ENCODE measurements at regions not wholly inside any gene's neighbourhood (a gene's known extent, or its start where the extent isn't known, plus 50 kb on each side); places are given as distances from the start of the nearest gene placed in this dataset.

DNA sequence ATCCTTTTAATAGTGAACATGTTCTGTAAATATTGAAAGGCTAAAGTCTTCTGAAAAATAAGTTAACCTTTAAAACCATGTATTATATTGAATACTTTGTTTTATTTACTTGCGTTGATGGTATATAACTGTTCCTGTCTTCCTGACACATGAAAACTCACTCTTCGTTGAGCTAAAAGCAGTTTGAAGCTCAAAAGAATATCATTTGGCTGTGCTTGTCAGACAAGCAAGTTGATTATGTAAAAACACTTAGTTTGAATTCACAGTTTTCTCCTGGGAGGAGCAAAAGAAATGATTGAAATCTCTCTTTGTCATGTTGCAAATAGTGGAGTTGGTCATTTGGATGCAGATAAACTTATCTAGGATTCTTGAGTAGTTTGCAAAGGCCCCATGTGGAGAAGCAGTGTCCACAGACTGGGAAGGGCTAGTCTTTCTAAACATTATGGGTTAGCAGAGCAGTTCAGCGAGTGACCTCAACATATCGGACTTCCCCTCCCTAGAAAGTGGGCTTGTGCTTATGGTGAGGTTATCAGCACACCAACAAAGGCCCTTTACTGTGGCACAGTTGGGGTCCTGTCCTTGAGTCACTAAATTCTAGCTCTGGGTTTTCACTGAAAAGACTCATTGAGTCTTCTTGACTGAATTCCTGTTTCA is 290.4 kb downstream of the CSNK1G3 start:
- no peaks in the 10 kb centered on the region for H3K36me3 ChIP-seq (ENCODE audit: insufficient read depth, low read length)
- no peak overlapping the region for H2AFZ ChIP-seq (ENCODE audit: low read length, unreplicated experiment)
- no peaks in the 10 kb centered on the region for H3K79me2 ChIP-seq (ENCODE audit: control insufficient read depth, insufficient read depth, low read length, unreplicated experiment)
- H3K4me1 ChIP-seq (ENCODE audit: control insufficient read depth, insufficient read depth, low read length, unreplicated experiment) = no peaks in the 10 kb centered on the region
- no peak overlapping the region for H3K4me3 ChIP-seq (ENCODE audit: low read depth, low read length)
- no peaks in the 10 kb centered on the region for H3K27me3 ChIP-seq (ENCODE audit: insufficient read depth, low read length)
- no peak overlapping the region for H3K27ac ChIP-seq (ENCODE audit: low read depth, low read length)

- Histone ChIP-seq H2AFZ (ENCODE audit: low read length, unreplicated experiment) (no peak overlapping the region), H3K4me1 (ENCODE audit: control insufficient read depth, insufficient read depth, low read length, unreplicated experiment) (no peaks in the 10 kb centered on the region), H3K27me3 (ENCODE audit: insufficient read depth, low read length) (no peaks in the 10 kb centered on the region), H3K27ac (ENCODE audit: low read depth, low read length) (no peak overlapping the region), H3K36me3 (ENCODE audit: insufficient read depth, low read length) (no peaks in the 10 kb centered on the region), H3K79me2 (ENCODE audit: control insufficient read depth, insufficient read depth, low read length, unreplicated experiment) (no peaks in the 10 kb centered on the region), H3K4me3 (ENCODE audit: low read depth, low read length) (no peak overlapping the region)
Measured at GRCh38 chr5:123800640-123801039, 288.7 kb downstream of the CSNK1G3 start.

DNA sequence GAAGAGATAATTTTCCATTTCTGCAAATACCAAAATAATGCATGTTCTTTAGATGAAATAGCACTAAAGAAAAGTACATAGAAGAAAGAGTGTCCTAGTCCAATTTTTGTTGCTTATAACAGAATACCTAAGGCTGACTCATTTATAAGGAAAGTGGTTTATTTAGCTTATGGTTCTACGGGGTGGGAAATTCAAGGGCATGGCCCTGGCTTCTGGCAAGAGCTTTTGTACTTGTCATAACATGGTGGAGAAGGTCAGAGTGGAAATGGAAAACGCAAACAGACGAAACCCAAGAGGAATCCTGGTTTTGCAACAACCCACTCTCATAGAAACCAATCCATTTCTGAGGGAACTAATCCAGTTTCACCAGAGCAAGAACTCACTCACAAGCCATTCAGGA is 283.7 kb downstream of the CSNK1G3 start:
- Histone ChIP-seq H3K79me2 (ENCODE audit: control insufficient read depth, insufficient read depth, low read length, unreplicated experiment) (no peaks in the 10 kb centered on the region), H3K4me3 (ENCODE audit: low read depth, low read length) (no peak overlapping the region), H3K27me3 (ENCODE audit: insufficient read depth, low read length) (no peaks in the 10 kb centered on the region), H2AFZ (ENCODE audit: low read length, unreplicated experiment) (no peak overlapping the region), H3K27ac (ENCODE audit: low read depth, low read length) (no peak overlapping the region), H3K4me1 (ENCODE audit: control insufficient read depth, insufficient read depth, low read length, unreplicated experiment) (no peaks in the 10 kb centered on the region), H3K36me3 (ENCODE audit: insufficient read depth, low read length) (no peaks in the 10 kb centered on the region)

GRCh38 chr5:123790226-123790625 is 278.2 kb downstream of the CSNK1G3 start:
- H3K27ac ChIP-seq (ENCODE audit: low read depth, low read length) = no peak overlapping the region
- no peaks in the 10 kb centered on the region for H3K36me3 ChIP-seq (ENCODE audit: insufficient read depth, low read length)
- H3K27me3 ChIP-seq (ENCODE audit: insufficient read depth, low read length) = no peaks in the 10 kb centered on the region
- no peak overlapping the region for H2AFZ ChIP-seq (ENCODE audit: low read length, unreplicated experiment)
- no peaks in the 10 kb centered on the region for H3K79me2 ChIP-seq (ENCODE audit: control insufficient read depth, insufficient read depth, low read length, unreplicated experiment)
- H3K4me3 ChIP-seq (ENCODE audit: low read depth, low read length) = no peak overlapping the region
- H3K4me1 ChIP-seq (ENCODE audit: control insufficient read depth, insufficient read depth, low read length, unreplicated experiment) = peaks cover 11% of the 10 kb centered on the region

GRCh38 chr5:123787635-123788034 is 275.7 kb downstream of the CSNK1G3 start:
- Histone ChIP-seq H3K36me3 (ENCODE audit: insufficient read depth, low read length) (no peaks in the 10 kb centered on the region), H3K79me2 (ENCODE audit: control insufficient read depth, insufficient read depth, low read length, unreplicated experiment) (no peaks in the 10 kb centered on the region), H3K27ac (ENCODE audit: low read depth, low read length) (no peak overlapping the region), H2AFZ (ENCODE audit: low read length, unreplicated experiment) (no peak overlapping the region), H3K4me1 (ENCODE audit: control insufficient read depth, insufficient read depth, low read length, unreplicated experiment) (peaks cover 18% of the 10 kb centered on the region), H3K4me3 (ENCODE audit: low read depth, low read length) (no peak overlapping the region), H3K27me3 (ENCODE audit: insufficient read depth, low read length) (no peaks in the 10 kb centered on the region)

- Histone ChIP-seq H3K27ac (ENCODE audit: low read depth, low read length) (no peak overlapping the region), H3K36me3 (ENCODE audit: insufficient read depth, low read length) (no peaks in the 10 kb centered on the region), H3K27me3 (ENCODE audit: insufficient read depth, low read length) (no peaks in the 10 kb centered on the region), H2AFZ (ENCODE audit: low read length, unreplicated experiment) (no peak overlapping the region), H3K4me3 (ENCODE audit: low read depth, low read length) (no peak overlapping the region), H3K4me1 (ENCODE audit: control insufficient read depth, insufficient read depth, low read length, unreplicated experiment) (peaks cover 18% of the 10 kb centered on the region), H3K79me2 (ENCODE audit: control insufficient read depth, insufficient read depth, low read length, unreplicated experiment) (no peaks in the 10 kb centered on the region)
Measured at GRCh38 chr5:123787136-123787535, 275.2 kb downstream of the CSNK1G3 start.

DNA sequence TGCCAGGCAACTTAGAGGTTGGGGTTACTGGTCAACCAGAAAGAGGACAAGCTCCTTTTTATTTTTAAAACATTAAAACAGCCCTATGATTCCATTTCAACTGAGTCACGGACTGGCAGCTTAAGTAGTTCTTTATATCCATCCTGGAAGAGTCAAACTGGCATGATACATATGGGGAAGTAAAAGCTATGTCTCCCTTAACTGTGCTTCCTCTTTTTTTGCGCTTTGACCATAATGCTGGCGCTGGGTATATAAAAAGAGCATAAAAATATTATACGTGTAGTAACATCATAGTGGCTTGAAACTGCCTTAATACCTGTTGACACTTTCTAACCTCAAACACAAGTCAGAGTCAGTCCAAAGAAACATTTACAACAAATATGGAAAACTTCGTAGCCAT is 274.4 kb downstream of the CSNK1G3 start:
- H2AFZ ChIP-seq (ENCODE audit: low read length, unreplicated experiment) = peak overlapping the region; percentile 34
- no peaks in the 10 kb centered on the region for H3K79me2 ChIP-seq (ENCODE audit: control insufficient read depth, insufficient read depth, low read length, unreplicated experiment)
- H3K4me3 ChIP-seq (ENCODE audit: low read depth, low read length) = no peak overlapping the region
- peaks cover 18% of the 10 kb centered on the region for H3K4me1 ChIP-seq (ENCODE audit: control insufficient read depth, insufficient read depth, low read length, unreplicated experiment)
- no peak overlapping the region for H3K27ac ChIP-seq (ENCODE audit: low read depth, low read length)
- no peaks in the 10 kb centered on the region for H3K36me3 ChIP-seq (ENCODE audit: insufficient read depth, low read length)
- no peaks in the 10 kb centered on the region for H3K27me3 ChIP-seq (ENCODE audit: insufficient read depth, low read length)

GRCh38 chr5:123785162-123786071 is 273.4 kb downstream of the CSNK1G3 start:
- Histone ChIP-seq H3K27ac (ENCODE audit: low read depth, low read length) (peak overlapping the region; percentile 30; the same call in 1 of the 2 replicates), H2AFZ (ENCODE audit: low read length, unreplicated experiment) (peak overlapping the region; percentile 34), H3K36me3 (ENCODE audit: insufficient read depth, low read length) (no peaks in the 10 kb centered on the region), H3K4me1 (ENCODE audit: control insufficient read depth, insufficient read depth, low read length, unreplicated experiment) (peaks cover 18% of the 10 kb centered on the region), H3K79me2 (ENCODE audit: control insufficient read depth, insufficient read depth, low read length, unreplicated experiment) (no peaks in the 10 kb centered on the region), H3K27me3 (ENCODE audit: insufficient read depth, low read length) (no peaks in the 10 kb centered on the region), H3K4me3 (ENCODE audit: low read depth, low read length) (peak overlapping the region; percentile 62)

- Histone ChIP-seq H3K27me3 (ENCODE audit: insufficient read depth, low read length) (no peaks in the 10 kb centered on the region), H3K27ac (ENCODE audit: low read depth, low read length) (no peak overlapping the region), H3K4me3 (ENCODE audit: low read depth, low read length) (no peak overlapping the region), H3K79me2 (ENCODE audit: control insufficient read depth, insufficient read depth, low read length, unreplicated experiment) (no peaks in the 10 kb centered on the region), H3K4me1 (ENCODE audit: control insufficient read depth, insufficient read depth, low read length, unreplicated experiment) (peaks cover 18% of the 10 kb centered on the region), H2AFZ (ENCODE audit: low read length, unreplicated experiment) (no peak overlapping the region), H3K36me3 (ENCODE audit: insufficient read depth, low read length) (no peaks in the 10 kb centered on the region)
Measured at GRCh38 chr5:123783421-123783820, 271.4 kb downstream of the CSNK1G3 start.

- H3K36me3 ChIP-seq (ENCODE audit: insufficient read depth, low read length) = no peaks in the 10 kb centered on the region
- no peaks in the 10 kb centered on the region for H3K4me1 ChIP-seq (ENCODE audit: control insufficient read depth, insufficient read depth, low read length, unreplicated experiment)
- H3K27me3 ChIP-seq (ENCODE audit: insufficient read depth, low read length) = no peaks in the 10 kb centered on the region
- no peaks in the 10 kb centered on the region for H3K79me2 ChIP-seq (ENCODE audit: control insufficient read depth, insufficient read depth, low read length, unreplicated experiment)
- no peak overlapping the region for H3K27ac ChIP-seq (ENCODE audit: low read depth, low read length)
- no peak overlapping the region for H2AFZ ChIP-seq (ENCODE audit: low read length, unreplicated experiment)
- no peak overlapping the region for H3K4me3 ChIP-seq (ENCODE audit: low read depth, low read length)
Measured at GRCh38 chr5:123778641-123779040, 266.7 kb downstream of the CSNK1G3 start.

- no peaks in the 10 kb centered on the region for H3K27me3 ChIP-seq (ENCODE audit: insufficient read depth, low read length)
- no peak overlapping the region for H3K27ac ChIP-seq (ENCODE audit: low read depth, low read length)
- no peaks in the 10 kb centered on the region for H3K4me1 ChIP-seq (ENCODE audit: control insufficient read depth, insufficient read depth, low read length, unreplicated experiment)
- no peaks in the 10 kb centered on the region for H3K36me3 ChIP-seq (ENCODE audit: insufficient read depth, low read length)
- no peaks in the 10 kb centered on the region for H3K79me2 ChIP-seq (ENCODE audit: control insufficient read depth, insufficient read depth, low read length, unreplicated experiment)
- no peak overlapping the region for H2AFZ ChIP-seq (ENCODE audit: low read length, unreplicated experiment)
- H3K4me3 ChIP-seq (ENCODE audit: low read depth, low read length) = no peak overlapping the region
Measured at GRCh38 chr5:123776761-123777160, 264.8 kb downstream of the CSNK1G3 start.

Measured in ACC112 (cell line).